ENCODE measurements at regions not wholly inside any gene's neighbourhood (a gene's known extent, or its start where the extent isn't known, plus 50 kb on each side); places are given as distances from the start of the nearest gene placed in this dataset.

DNA sequence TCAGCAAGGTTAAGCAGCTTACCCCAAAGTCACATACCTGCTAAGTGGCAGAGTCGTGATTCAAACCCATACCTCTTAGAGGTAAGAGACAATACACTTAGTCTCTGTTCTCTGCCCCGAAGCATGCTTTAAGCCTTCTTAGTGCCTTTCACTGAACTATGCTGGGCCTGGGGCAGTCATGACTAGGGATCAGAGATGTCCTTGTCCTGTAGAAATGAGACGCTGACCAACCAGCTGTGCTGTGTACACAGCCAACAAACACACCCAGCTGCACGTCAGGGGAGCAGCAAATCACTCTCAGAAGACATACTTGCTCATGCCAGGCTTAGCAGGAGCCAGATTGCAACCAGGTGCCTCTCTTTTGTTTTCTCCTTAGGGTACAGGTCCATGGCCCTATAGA lies 255.7 kb downstream of the BUD13 start:
- 49 to 56% methylated on average over 4 of the region's 4 CpGs for WGBS, 2 donors
- DNase-seq, result no peak
- Histone ChIP-seq H3K4me1 (no peaks in the 10 kb centered on the region), H3K27me3 (peaks cover 0 to 31% (median 0%) of the 10 kb centered on the region in 4 donors), H3K27ac (no peak overlapping the region), H3K9me3 (no peaks in the 10 kb centered on the region), H3K36me3 (no peaks in the 10 kb centered on the region), H3K4me3 (no peak overlapping the region)
- intact Hi-C loops (cut with DNase I), result no loop called here
- no peak for TF ChIP-seq POLR2A (IDR thresholded peaks at IDR 0.05)
- TF ChIP-seq, protein P1, sequence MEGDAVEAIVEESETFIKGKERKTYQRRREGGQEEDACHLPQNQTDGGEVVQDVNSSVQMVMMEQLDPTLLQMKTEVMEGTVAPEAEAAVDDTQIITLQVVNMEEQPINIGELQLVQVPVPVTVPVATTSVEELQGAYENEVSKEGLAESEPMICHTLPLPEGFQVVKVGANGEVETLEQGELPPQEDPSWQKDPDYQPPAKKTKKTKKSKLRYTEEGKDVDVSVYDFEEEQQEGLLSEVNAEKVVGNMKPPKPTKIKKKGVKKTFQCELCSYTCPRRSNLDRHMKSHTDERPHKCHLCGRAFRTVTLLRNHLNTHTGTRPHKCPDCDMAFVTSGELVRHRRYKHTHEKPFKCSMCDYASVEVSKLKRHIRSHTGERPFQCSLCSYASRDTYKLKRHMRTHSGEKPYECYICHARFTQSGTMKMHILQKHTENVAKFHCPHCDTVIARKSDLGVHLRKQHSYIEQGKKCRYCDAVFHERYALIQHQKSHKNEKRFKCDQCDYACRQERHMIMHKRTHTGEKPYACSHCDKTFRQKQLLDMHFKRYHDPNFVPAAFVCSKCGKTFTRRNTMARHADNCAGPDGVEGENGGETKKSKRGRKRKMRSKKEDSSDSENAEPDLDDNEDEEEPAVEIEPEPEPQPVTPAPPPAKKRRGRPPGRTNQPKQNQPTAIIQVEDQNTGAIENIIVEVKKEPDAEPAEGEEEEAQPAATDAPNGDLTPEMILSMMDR (IDR thresholded peaks at IDR 0.05), result no peak

DNA sequence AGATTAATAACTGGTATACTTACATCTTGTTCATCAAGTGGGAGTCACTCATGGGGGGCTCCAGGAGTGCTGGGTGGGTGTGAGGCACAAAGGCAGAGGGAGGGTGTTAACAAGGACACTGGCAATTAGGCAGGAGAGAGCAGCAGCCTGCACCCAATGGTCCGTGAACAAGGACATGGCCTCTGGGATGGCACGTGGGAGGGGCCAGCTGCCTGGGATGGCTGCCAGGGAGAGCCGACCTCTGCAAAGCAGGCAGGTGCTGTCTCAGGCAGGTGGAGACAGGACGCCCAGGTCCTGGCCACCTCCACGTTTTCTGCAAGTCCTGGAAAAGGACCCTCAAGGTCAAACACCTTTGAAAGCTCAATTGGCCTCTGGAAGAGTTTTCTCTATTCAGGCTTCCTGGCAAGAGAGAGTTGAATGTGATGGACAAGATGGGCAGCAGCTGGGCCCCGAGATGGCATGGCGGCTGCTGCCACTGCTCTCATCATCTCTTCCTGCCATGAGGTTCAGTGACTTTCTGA lies 257.1 kb downstream of the BUD13 start:
- DNase-seq, result no peak
- TF ChIP-seq POLR2A (IDR thresholded peaks at IDR 0.05), result no peak
- TF ChIP-seq, protein P1 (IDR thresholded peaks at IDR 0.05), result no peak
- H3K27ac ChIP-seq, result no peak overlapping the region
- no peaks in the 10 kb centered on the region for H3K36me3 ChIP-seq
- 58 to 65% methylated on average over 5 to 7 of the region's 7 CpGs for WGBS, 2 donors
- no peaks in the 10 kb centered on the region for H3K4me1 ChIP-seq
- H3K27me3 ChIP-seq, result peaks cover 0 to 42% (median 0%) of the 10 kb centered on the region in 4 donors
- H3K9me3 ChIP-seq, result no peaks in the 10 kb centered on the region
- intact Hi-C loops (cut with DNase I), result no loop called here
- no peak overlapping the region for H3K4me3 ChIP-seq

DNA sequence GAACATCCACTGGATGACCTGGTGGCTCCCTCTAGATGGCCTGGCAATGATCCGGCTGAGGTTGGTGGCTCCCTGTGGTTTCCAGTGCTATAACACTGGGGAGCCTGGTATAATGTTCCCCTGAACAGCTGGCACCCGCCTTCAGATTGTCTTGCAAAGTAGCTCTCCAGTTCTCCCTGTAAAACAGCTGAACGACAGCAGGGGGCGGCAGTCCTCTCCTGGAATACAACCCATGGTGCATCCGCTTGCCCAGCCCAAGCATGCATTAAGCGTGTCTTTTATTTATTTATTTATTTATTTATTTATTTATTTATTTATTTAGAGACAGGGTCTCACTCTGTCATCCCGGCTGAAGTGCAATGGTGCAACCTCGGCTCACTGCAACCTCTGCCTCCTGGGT lies 258.9 kb downstream of the BUD13 start:
- H3K27ac ChIP-seq, result no peak overlapping the region
- TF ChIP-seq, protein P1 (IDR thresholded peaks at IDR 0.05), result peak in 2 of 6 experiments; percentile 13 to 24
- TF ChIP-seq POLR2A (IDR thresholded peaks at IDR 0.05), result no peak
- H3K36me3 ChIP-seq, result no peaks in the 10 kb centered on the region
- no peaks in the 10 kb centered on the region for H3K4me1 ChIP-seq
- intact Hi-C loops (cut with DNase I), result no loop called here
- WGBS, 2 donors, result 34 to 58% methylated on average over 6 to 7 of the region's 8 CpGs
- peaks cover 0 to 51% (median 0%) of the 10 kb centered on the region in 4 donors for H3K27me3 ChIP-seq
- H3K4me3 ChIP-seq, result no peak overlapping the region
- DNase-seq, result no peak
- no peaks in the 10 kb centered on the region for H3K9me3 ChIP-seq

DNA sequence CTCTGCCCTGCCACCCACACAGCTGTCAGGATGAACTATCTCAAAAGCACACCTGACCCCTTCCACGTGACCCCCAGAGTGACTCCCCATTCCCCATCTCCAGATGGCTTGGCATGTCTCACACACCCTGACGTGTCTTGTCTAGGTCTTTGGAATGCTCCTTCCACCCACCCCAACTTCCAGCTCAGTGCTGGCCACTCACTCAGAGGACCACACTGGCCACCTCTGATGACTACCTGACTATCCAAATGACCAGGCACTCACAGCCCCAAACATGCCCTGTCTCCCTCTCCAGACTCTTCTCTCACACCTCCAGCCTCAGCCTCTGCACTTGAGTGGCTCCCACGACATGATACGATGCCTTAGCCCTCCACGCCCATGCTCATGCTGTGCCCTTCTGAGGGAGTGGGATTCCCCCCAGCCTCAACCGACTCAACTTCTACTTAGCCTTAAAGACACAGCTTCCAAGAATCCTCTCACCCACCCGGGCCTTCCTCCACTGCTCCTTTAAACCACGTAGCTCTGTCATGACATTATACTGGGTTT lies 259.4 kb downstream of the BUD13 start:
- Histone ChIP-seq H3K4me1 (no peaks in the 10 kb centered on the region), H3K27me3 (peaks cover 0 to 55% (median 0%) of the 10 kb centered on the region in 4 donors), H3K36me3 (no peaks in the 10 kb centered on the region), H3K4me3 (no peak overlapping the region), H3K27ac (no peak overlapping the region), H3K9me3 (no peaks in the 10 kb centered on the region)
- no peak for DNase-seq
- 52 to 58% methylated on average over 8 of the region's 8 CpGs for WGBS, 2 donors
- TF ChIP-seq, protein P1 (IDR thresholded peaks at IDR 0.05), result no peak
- TF ChIP-seq POLR2A (IDR thresholded peaks at IDR 0.05), result no peak
- intact Hi-C loops (cut with DNase I), result no loop called here

DNA sequence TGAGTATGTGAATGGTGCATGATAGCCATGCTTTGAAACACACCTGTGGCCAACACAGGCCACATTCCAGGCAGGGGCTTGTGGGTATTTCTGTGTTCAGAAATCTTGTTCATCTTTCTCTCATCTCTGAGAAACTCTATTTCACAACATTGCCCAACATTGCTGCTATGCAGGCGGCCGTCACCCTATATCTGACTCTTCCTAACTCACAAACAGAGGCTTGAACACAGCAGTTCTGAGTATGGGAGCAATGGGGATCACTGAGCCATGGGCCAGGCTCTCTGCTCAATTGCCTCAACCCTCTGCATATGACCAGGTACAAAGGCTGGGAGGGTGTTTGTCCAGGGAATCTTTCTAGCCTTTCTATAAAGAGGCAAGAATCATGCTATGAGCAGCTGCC lies 259.9 kb downstream of the BUD13 start:
- Histone ChIP-seq H3K4me3 (no peak overlapping the region), H3K27me3 (peaks cover 0 to 60% (median 0%) of the 10 kb centered on the region in 4 donors), H3K4me1 (no peaks in the 10 kb centered on the region), H3K36me3 (no peaks in the 10 kb centered on the region), H3K27ac (no peak overlapping the region), H3K9me3 (no peaks in the 10 kb centered on the region)
- 95 to 97% methylated on average over 2 of the region's 2 CpGs for WGBS, 2 donors
- intact Hi-C loops (cut with DNase I), result no loop called here
- no peak for DNase-seq
- no peak for TF ChIP-seq POLR2A (IDR thresholded peaks at IDR 0.05)
- TF ChIP-seq, protein P1 (IDR thresholded peaks at IDR 0.05), result no peak

Measured in esophagus squamous epithelium (tissue), 5 donors.